Endothelial cell of umbilical vein (primary cell): ENCODE measurements at regions not wholly inside any gene's neighbourhood (a gene's known extent, or its start where the extent isn't known, plus 50 kb on each side); places are given as distances from the start of the nearest gene placed in this dataset.
"Not testable (repeated sequence)": the region's sequence is repeated elsewhere in the genome, so short reads cannot be mapped to it uniquely, and the experiment has no call there.

Experiments used
- BruUV-seq: library from RNA; stranded (reverse); fragments of 400-500 nt; replicated peaks from 2 replicates; lab custom pipeline; 2021; lab: Mats Ljungman, UMichigan
- CTCF ChIA-PET: fragments of 300-600, 350-600 bp; sonication (Branson Sonifier 250); formaldehyde crosslinking; loops from one replicate; lab custom pipeline; 2021; ENCODE audit warnings: antibody characterized with exemption, inconsistent platforms; lab: Charles Lee
- POLR2A ChIA-PET: fragments of 300-600, 350-600 bp; sonication (Branson Sonifier 250); formaldehyde crosslinking; loops from one replicate; lab custom pipeline; 2021; ENCODE audit warnings: antibody characterized with exemption, inconsistent platforms; lab: Charles Lee
- DNase-seq: peaks from one replicate; pipeline ENCODE4 v3.0.0-alpha.2; 2011; ENCODE audit warnings: low read depth, low spot score
- FAIRE-seq: peaks from 2 replicates; lab custom pipeline; 2011; peaks lifted over from hg19 to GRCh38; lab: Jason Lieb, UNC
- H2AFZ ChIP-seq: 2 replicates; pipeline ENCODE4 v1.6.0; 2012; ENCODE audit warnings: low read depth, low read length, control low read depth, inconsistent platforms
- H3K27ac ChIP-seq: 2 replicates; pipeline ENCODE4 v1.5.1; 2011; ENCODE audit warnings: low read depth, mild to moderate bottlenecking, control low read depth, low read length, moderate library complexity; ENCODE audit not compliant: insufficient read depth
- H3K27me3 ChIP-seq, 2 experiments: 2 replicates each; pipeline versions ENCODE4 v1.6.0 to v1.6.1; 2011; ENCODE audit warnings: low read length in 2 of 2, mixed read lengths in 1 of 2; ENCODE audit not compliant: control insufficient read depth in 2 of 2, insufficient read depth in 2 of 2
- H3K36me3 ChIP-seq, 2 experiments: 2 replicates in 1 of 2; 3 replicates in 1 of 2; pipeline ENCODE4 v1.5.1; 2011; ENCODE audit warnings: low read length in 2 of 2, mild to moderate bottlenecking in 1 of 2, moderate library complexity in 1 of 2; ENCODE audit not compliant: control insufficient read depth in 2 of 2, insufficient read depth in 2 of 2; ENCODE audit errors: extremely low read depth in 1 of 2
- H3K4me1 ChIP-seq: 3 replicates; pipeline ENCODE4 v1.5.1; 2011; ENCODE audit warnings: mild to moderate bottlenecking, low read length; ENCODE audit not compliant: control insufficient read depth, insufficient read depth; ENCODE audit errors: extremely low read depth
- H3K4me2 ChIP-seq: 2 replicates; pipeline ENCODE4 v1.6.1; 2011; ENCODE audit warnings: low read length, control low read depth, mixed read lengths; ENCODE audit not compliant: insufficient read depth
- H3K4me3 ChIP-seq, 3 experiments: fragments of 200-600 bp in 1 of 3; sonication (generic), shearing (Covaris generic) in 1 of 3; replicated peaks in 1 of 3; 2 replicates each; pipeline ENCODE4 v1.5.1; 2011 to 2016; ENCODE audit warnings: control low read depth in 3 of 3, low read length in 3 of 3, mild to moderate bottlenecking in 2 of 3, inconsistent platforms in 1 of 3, low read depth in 1 of 3, moderate library complexity in 1 of 3; ENCODE audit not compliant: insufficient read depth in 1 of 3
- H3K79me2 ChIP-seq: 2 replicates; pipeline ENCODE4 v1.6.0; 2012; ENCODE audit warnings: low read length, inconsistent platforms; ENCODE audit not compliant: control insufficient read depth, insufficient read depth
- H3K9ac ChIP-seq: replicated peaks from 2 replicates; pipeline ENCODE3; 2011; ENCODE audit warnings: low read length, control low read depth; ENCODE audit not compliant: insufficient read depth; ENCODE audit errors: extremely low read depth
- H3K9me1 ChIP-seq: replicated peaks from 3 replicates; pipeline ENCODE4 v1.6.0; 2011; ENCODE audit warnings: mild to moderate bottlenecking, low read length; ENCODE audit not compliant: control insufficient read depth, insufficient read depth; ENCODE audit errors: extremely low read depth
- H3K9me3 ChIP-seq: replicated peaks from 2 replicates; pipeline ENCODE4 v1.5.1; 2012; ENCODE audit warnings: low read length, inconsistent platforms; ENCODE audit not compliant: control insufficient read depth, insufficient read depth
- H4K20me1 ChIP-seq: replicated peaks from 2 replicates; pipeline ENCODE3; 2011; ENCODE audit warnings: mild to moderate bottlenecking, low read length; ENCODE audit not compliant: control insufficient read depth, insufficient read depth; ENCODE audit errors: extremely low read depth
- FOS ChIP-seq: IDR thresholded peaks from 2 replicates; pipeline ENCODE4 v1.6.1; 2011; ENCODE audit warnings: mild to moderate bottlenecking, low read length, moderate library complexity, borderline replicate concordance; ENCODE audit not compliant: insufficient read depth
- dilution Hi-C: fragments of 300-500 bp; cut with MboI; formaldehyde crosslinking; loops from one replicate; pipeline ENCODE4 v1.15.0; 2019; ENCODE audit warnings: low sequenced_read_pairs; ENCODE audit not compliant: extremely low pct_ligation_motif_present
- intact Hi-C: fragments of 100-400 bp; cut with micrococcal nuclease; formaldehyde crosslinking; loops from one replicate; pipeline ENCODE4 v1.10.0; 2022
- TF ChIP-seq, protein P1 (sequence below), 2 donors: IDR thresholded peaks; 1 replicate in 1 of 2; 2 replicates in 1 of 2; pipeline ENCODE4 v1.5.1; 2011; ENCODE audit warnings: low read length in 2 of 2, mild to moderate bottlenecking in 2 of 2, moderate library complexity in 2 of 2, control low read depth in 1 of 2, inconsistent platforms in 1 of 2, low read depth in 1 of 2; ENCODE audit not compliant: insufficient read depth in 1 of 2; ENCODE audit errors: extremely low read depth in 1 of 2

DNA sequence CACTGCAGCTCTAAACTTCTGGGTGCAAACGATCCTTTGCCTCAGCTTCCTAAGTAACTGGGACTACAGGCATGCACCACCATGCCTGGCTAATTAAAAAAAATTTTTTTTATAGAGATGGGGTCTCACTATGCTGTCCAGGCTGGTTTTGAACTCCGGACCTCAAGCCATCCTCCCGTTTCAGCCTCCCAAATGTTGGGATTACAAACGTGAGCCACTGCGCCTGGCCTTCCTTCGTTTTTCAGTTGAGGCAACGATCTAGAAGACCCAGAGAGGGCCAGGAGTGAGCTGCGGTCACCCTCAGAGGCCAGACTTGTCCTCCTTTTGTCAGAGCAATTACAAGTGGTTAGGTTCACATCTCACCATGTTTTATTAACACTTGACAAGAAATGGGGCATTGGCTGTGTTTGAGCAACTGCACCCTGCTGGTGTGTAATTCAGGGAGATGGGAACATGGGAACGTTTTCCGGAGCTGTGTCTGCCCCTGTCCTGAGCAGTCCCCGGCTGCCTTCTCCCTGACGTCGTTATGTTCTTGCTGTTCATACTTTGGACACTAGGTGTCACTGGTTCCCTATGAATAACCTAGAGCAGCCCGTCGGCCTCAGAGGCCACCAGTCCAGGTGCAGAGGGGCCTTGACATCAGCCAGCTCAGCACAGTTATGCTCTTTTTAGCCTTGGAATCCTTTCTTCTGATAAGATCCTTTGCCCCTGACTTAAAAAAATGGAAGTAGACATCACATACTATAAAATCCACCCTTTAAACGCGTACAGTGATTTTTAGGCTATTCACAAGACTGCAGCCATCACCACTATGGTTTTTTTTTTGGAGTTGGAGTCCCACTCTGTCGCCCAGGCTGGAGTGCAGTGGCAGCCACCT, 375.0 kb downstream of the TYW1 start:
- intact Hi-C loops (no loop called here), dilution Hi-C loops (no loop called here)
- Histone ChIP-seq H3K4me2 (no peak overlapping the region), H3K27ac (no peak overlapping the region), H2AFZ (no peak overlapping the region), H4K20me1 (no peaks in the 10 kb centered on the region), H3K27me3 (no peaks in the 10 kb centered on the region), H3K4me3 (no peak overlapping the region), H3K9me1 (no peaks in the 10 kb centered on the region), H3K4me1 (no peaks in the 10 kb centered on the region), H3K36me3 (no peaks in the 10 kb centered on the region), H3K79me2 (no peaks in the 10 kb centered on the region), H3K9ac (no peak overlapping the region), H3K9me3 (no peaks in the 10 kb centered on the region)
- CTCF ChIA-PET = interaction anchor here (0.6 to 1.8 kb wide), 3 partner anchors 9 to 331 kb away, joined by 3 to 15 read pairs (median 6); no protein-coding TSS in a partner anchor
- no TSS peak for BruUV-seq
- DNase-seq (peak; percentile 69), FAIRE-seq (peak; percentile 96)
- TF ChIP-seq FOS = no peak
- TF ChIP-seq, protein P1, sequence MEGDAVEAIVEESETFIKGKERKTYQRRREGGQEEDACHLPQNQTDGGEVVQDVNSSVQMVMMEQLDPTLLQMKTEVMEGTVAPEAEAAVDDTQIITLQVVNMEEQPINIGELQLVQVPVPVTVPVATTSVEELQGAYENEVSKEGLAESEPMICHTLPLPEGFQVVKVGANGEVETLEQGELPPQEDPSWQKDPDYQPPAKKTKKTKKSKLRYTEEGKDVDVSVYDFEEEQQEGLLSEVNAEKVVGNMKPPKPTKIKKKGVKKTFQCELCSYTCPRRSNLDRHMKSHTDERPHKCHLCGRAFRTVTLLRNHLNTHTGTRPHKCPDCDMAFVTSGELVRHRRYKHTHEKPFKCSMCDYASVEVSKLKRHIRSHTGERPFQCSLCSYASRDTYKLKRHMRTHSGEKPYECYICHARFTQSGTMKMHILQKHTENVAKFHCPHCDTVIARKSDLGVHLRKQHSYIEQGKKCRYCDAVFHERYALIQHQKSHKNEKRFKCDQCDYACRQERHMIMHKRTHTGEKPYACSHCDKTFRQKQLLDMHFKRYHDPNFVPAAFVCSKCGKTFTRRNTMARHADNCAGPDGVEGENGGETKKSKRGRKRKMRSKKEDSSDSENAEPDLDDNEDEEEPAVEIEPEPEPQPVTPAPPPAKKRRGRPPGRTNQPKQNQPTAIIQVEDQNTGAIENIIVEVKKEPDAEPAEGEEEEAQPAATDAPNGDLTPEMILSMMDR (IDR thresholded peaks at IDR 0.05; ENCODE audit: extremely low read depth in 1 of 2, insufficient read depth in 1 of 2, low read depth in 1 of 2, low read length in 2 of 2) = peak; percentile 69 to 78
- POLR2A ChIA-PET = no interaction called here

DNA sequence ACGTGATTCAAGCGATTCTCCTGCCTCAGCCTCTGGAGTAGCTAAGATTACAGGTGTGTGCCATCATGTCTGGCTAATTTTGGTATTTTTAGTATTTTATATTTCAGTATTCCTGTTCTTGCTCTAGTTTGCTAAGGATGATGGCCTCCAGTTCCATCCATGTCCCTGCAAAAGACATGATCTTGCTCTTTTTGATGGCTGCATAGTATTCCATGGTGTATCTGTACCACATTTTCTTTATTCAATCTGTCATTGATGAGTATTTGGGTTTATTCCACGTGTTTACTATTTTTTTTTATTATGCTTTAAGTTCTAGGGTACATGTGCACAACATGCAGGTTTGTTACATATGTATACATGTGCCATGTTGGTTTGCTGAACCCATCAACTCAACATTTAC, 376.8 kb downstream of the TYW1 start:
- POLR2A ChIA-PET, CTCF ChIA-PET, FAIRE-seq, H2AFZ ChIP-seq, H3K79me2 ChIP-seq, H3K4me2 ChIP-seq, H3K9me3 ChIP-seq, intact Hi-C loops, H3K36me3 ChIP-seq, BruUV-seq, H3K27ac ChIP-seq, H3K4me3 ChIP-seq, H3K9me1 ChIP-seq, H4K20me1 ChIP-seq, DNase-seq, H3K9ac ChIP-seq, dilution Hi-C loops, H3K27me3 ChIP-seq, H3K4me1 ChIP-seq: not testable (repeated sequence)
